DND-41 (cell line): ENCODE measurements at regions not wholly inside any gene's neighbourhood (a gene's known extent, or its start where the extent isn't known, plus 50 kb on each side); places are given as distances from the start of the nearest gene placed in this dataset.

Experiments
- ATAC-seq: fragments of 200-7000 bp; cut with Tn5 transposase; 3 replicates; pipeline ENCODE4 v1.9.1; 2021; ENCODE audit warnings: low read depth; ENCODE audit not compliant: insufficient read depth
- DNase-seq: peaks from one replicate; pipeline ENCODE4 v3.0.0-alpha.2; 2020
- H2AFZ ChIP-seq: 2 replicates; pipeline ENCODE4 v1.6.0; 2012; ENCODE audit warnings: low read depth, low read length
- H3K27ac ChIP-seq: 2 replicates; pipeline ENCODE4 v1.5.1; 2012; ENCODE audit warnings: low read length, inconsistent platforms
- H3K27me3 ChIP-seq: fragments of 200-600 bp; sonication (generic); 2 replicates; pipeline ENCODE4 v1.6.0; 2012; ENCODE audit warnings: low read length, mild to moderate bottlenecking, inconsistent platforms; ENCODE audit not compliant: insufficient read depth, poor library complexity
- H3K36me3 ChIP-seq: 2 replicates; pipeline ENCODE4 v1.5.1; 2012; ENCODE audit warnings: low read length, inconsistent platforms; ENCODE audit not compliant: insufficient read depth
- H3K4me1 ChIP-seq: 2 replicates; pipeline ENCODE4 v1.5.1; 2012; ENCODE audit warnings: mild to moderate bottlenecking, low read length; ENCODE audit not compliant: insufficient read depth
- H3K4me2 ChIP-seq: 2 replicates; pipeline ENCODE4 v1.6.0; 2012; ENCODE audit warnings: mild to moderate bottlenecking, moderate library complexity, low read length, inconsistent platforms; ENCODE audit not compliant: insufficient read depth
- H3K4me3 ChIP-seq, 2 experiments: fragments of 200-600 bp in 1 of 2; shearing (Covaris generic) in 1 of 2; 2 replicates each; pipeline ENCODE4 v1.5.1; 2012 to 2016; ENCODE audit warnings: inconsistent platforms in 2 of 2, low read length in 2 of 2, mild to moderate bottlenecking in 2 of 2, low read depth in 1 of 2, moderate library complexity in 1 of 2
- H3K79me2 ChIP-seq: 2 replicates; pipeline ENCODE4 v1.6.0; 2012; ENCODE audit warnings: low read length, inconsistent platforms; ENCODE audit not compliant: insufficient read depth
- H3K9ac ChIP-seq: 2 replicates; pipeline ENCODE4 v1.6.0; 2012; ENCODE audit warnings: low read depth, mild to moderate bottlenecking, inconsistent platforms, low read length, moderate library complexity
- H3K9me3 ChIP-seq: 2 replicates; pipeline ENCODE4 v1.5.1; 2012; ENCODE audit warnings: low read length, moderate library complexity, mild to moderate bottlenecking, inconsistent platforms; ENCODE audit not compliant: insufficient read depth, severe bottlenecking
- H4K20me1 ChIP-seq: 2 replicates; pipeline ENCODE4 v1.6.0; 2012; ENCODE audit warnings: low read length; ENCODE audit not compliant: insufficient read depth
- CTCF ChIP-seq: IDR thresholded peaks from 2 replicates; pipeline ENCODE4 v1.5.1; 2012; ENCODE audit warnings: borderline replicate concordance, low read length, moderate library complexity, mild to moderate bottlenecking; ENCODE audit not compliant: poor library complexity, severe bottlenecking; ENCODE audit errors: extremely low read depth
- EZH2 ChIP-seq: IDR thresholded peaks from 3 replicates; pipeline ENCODE4 v1.6.1; 2012; ENCODE audit warnings: borderline replicate concordance, low read depth, mild to moderate bottlenecking, moderate library complexity, low read length, inconsistent platforms; ENCODE audit not compliant: severe bottlenecking

- no peak for ATAC-seq
- Histone ChIP-seq H4K20me1 (no peaks in the 10 kb centered on the region), H3K79me2 (no peaks in the 10 kb centered on the region), H3K27ac (no peak overlapping the region), H3K36me3 (no peaks in the 10 kb centered on the region), H3K4me1 (no peaks in the 10 kb centered on the region), H3K27me3 (no peaks in the 10 kb centered on the region), H3K4me2 (no peak overlapping the region), H2AFZ (no peak overlapping the region), H3K9ac (no peak overlapping the region), H3K4me3 (no peak overlapping the region), H3K9me3 (no peaks in the 10 kb centered on the region)
- no peak for TF ChIP-seq CTCF
- no peak for TF ChIP-seq EZH2
- DNase-seq: no peak
These were observed 574.2 kb upstream of the CPEB2 start for GRCh38 chr4:14428125-14428524.

GRCh38 chr4:14431155-14432134 lies 570.8 kb upstream of the CPEB2 start:
- H3K4me1 ChIP-seq: no peaks in the 10 kb centered on the region
- H3K36me3 ChIP-seq: no peaks in the 10 kb centered on the region
- H3K4me2 ChIP-seq: no peak overlapping the region
- H3K27ac ChIP-seq: no peak overlapping the region
- DNase-seq (no peak), ATAC-seq (no peak)
- TF ChIP-seq CTCF (no peak), EZH2 (no peak)
- H4K20me1 ChIP-seq: no peaks in the 10 kb centered on the region
- H3K9ac ChIP-seq: no peak overlapping the region
- H3K27me3 ChIP-seq: no peaks in the 10 kb centered on the region
- H2AFZ ChIP-seq: no peak overlapping the region
- H3K4me3 ChIP-seq: no peak overlapping the region
- H3K79me2 ChIP-seq: no peaks in the 10 kb centered on the region
- H3K9me3 ChIP-seq: no peaks in the 10 kb centered on the region

GRCh38 chr4:14434483-14434882 lies 567.8 kb upstream of the CPEB2 start:
- no peak overlapping the region for H3K27ac ChIP-seq
- no peaks in the 10 kb centered on the region for H3K4me1 ChIP-seq
- no peaks in the 10 kb centered on the region for H4K20me1 ChIP-seq
- H3K4me2 ChIP-seq: no peak overlapping the region
- no peak overlapping the region for H3K9ac ChIP-seq
- TF ChIP-seq CTCF: no peak
- no peak for TF ChIP-seq EZH2
- no peak overlapping the region for H3K4me3 ChIP-seq
- DNase-seq (no peak), ATAC-seq (no peak)
- no peaks in the 10 kb centered on the region for H3K36me3 ChIP-seq
- H3K79me2 ChIP-seq: no peaks in the 10 kb centered on the region
- H2AFZ ChIP-seq: no peak overlapping the region
- H3K27me3 ChIP-seq: no peaks in the 10 kb centered on the region
- H3K9me3 ChIP-seq: no peaks in the 10 kb centered on the region
